Loucy (cell line): ENCODE measurements at regions not wholly inside any gene's neighbourhood (a gene's known extent, or its start where the extent isn't known, plus 50 kb on each side); places are given as distances from the start of the nearest gene placed in this dataset.

Experiments used
- H2AFZ ChIP-seq: fragments of 200-600 bp; sonication (generic); 2 replicates; pipeline ENCODE4 v1.6.0; 2016; ENCODE audit warnings: antibody characterized with exemption, mild to moderate bottlenecking, low read length, moderate library complexity
- H3F3A ChIP-seq: fragments of 200-600 bp; 2 replicates; pipeline ENCODE4 v1.6.0; 2016; ENCODE audit warnings: antibody characterized with exemption, low read depth, mild to moderate bottlenecking
- H3K27me3 ChIP-seq: fragments of 200-600 bp; sonication (generic); 2 replicates; pipeline ENCODE4 v1.6.1; 2014; ENCODE audit warnings: low read length, mild to moderate bottlenecking; ENCODE audit not compliant: insufficient read depth, poor library complexity, severe bottlenecking
- H3K36me3 ChIP-seq: fragments of 200-600 bp; sonication (generic); 2 replicates; pipeline ENCODE4 v1.6.1; 2016; ENCODE audit warnings: low read length; ENCODE audit not compliant: insufficient read depth
- H3K4me1 ChIP-seq: fragments of 200-600 bp; sonication (generic); 2 replicates; pipeline ENCODE4 v1.5.1; 2014; ENCODE audit warnings: low read length, mild to moderate bottlenecking; ENCODE audit not compliant: insufficient read depth, poor library complexity, severe bottlenecking
- H3K4me2 ChIP-seq: fragments of 200-600 bp; sonication (generic); 2 replicates; pipeline ENCODE4 v1.6.0; 2014; ENCODE audit warnings: antibody characterized with exemption, low read length, low read depth, mild to moderate bottlenecking; ENCODE audit not compliant: poor library complexity, severe bottlenecking
- H3K4me3 ChIP-seq: fragments of 200-600 bp; sonication (generic); 2 replicates; pipeline ENCODE4 v1.5.1; 2014; ENCODE audit warnings: low read length, mild to moderate bottlenecking, mixed read lengths; ENCODE audit not compliant: poor library complexity, severe bottlenecking
- H3K79me2 ChIP-seq: fragments of 200-600 bp; sonication (generic); 2 replicates; pipeline ENCODE4 v1.6.1; 2014; ENCODE audit warnings: low read length; ENCODE audit not compliant: insufficient read depth
- H3K9ac ChIP-seq: fragments of 200-600 bp; sonication (generic); 2 replicates; pipeline ENCODE4 v1.6.0; 2014; ENCODE audit warnings: mild to moderate bottlenecking, low read depth, low read length, moderate library complexity; ENCODE audit not compliant: poor library complexity, severe bottlenecking
- H3K9me2 ChIP-seq: fragments of 200-600 bp; sonication (generic); replicated peaks from 2 replicates; pipeline ENCODE4 v1.6.1; 2016; ENCODE audit warnings: low read depth, low read length, mixed read lengths
- H3K9me3 ChIP-seq: fragments of 200-600 bp; sonication (generic); 2 replicates; pipeline ENCODE4 v1.6.1; 2014; ENCODE audit warnings: mild to moderate bottlenecking, antibody characterized with exemption, low read length, low read depth; ENCODE audit not compliant: insufficient read depth
- H4K20me1 ChIP-seq: fragments of 200-600 bp; sonication (generic); 2 replicates; pipeline ENCODE4 v1.6.0; 2014; ENCODE audit warnings: antibody characterized with exemption, low read length, mild to moderate bottlenecking; ENCODE audit not compliant: insufficient read depth, poor library complexity, severe bottlenecking
- CTCF ChIP-seq: fragments of 200-600 bp; sonication (generic); conservative IDR thresholded peaks from 2 replicates; pipeline ENCODE4 v1.5.1; 2014; ENCODE audit warnings: mild to moderate bottlenecking, antibody characterized with exemption, low read length
- EZH2phosphoT487 ChIP-seq: fragments of 200-600 bp; IDR thresholded peaks from 2 replicates; pipeline ENCODE4 v1.6.1; 2018; ENCODE audit warnings: antibody characterized with exemption, mild to moderate bottlenecking, moderate library complexity, borderline replicate concordance

GRCh38 chr14:53814392-53814791 is 142.2 kb downstream of the BMP4 start:
- Histone ChIP-seq H3K4me3 (no peak overlapping the region), H3K9me2 (no peaks in the 10 kb centered on the region), H3K4me1 (no peaks in the 10 kb centered on the region), H2AFZ (no peak overlapping the region), H3K27me3 (no peaks in the 10 kb centered on the region), H3K4me2 (no peak overlapping the region), H3K79me2 (no peaks in the 10 kb centered on the region), H3F3A (no peaks in the 10 kb centered on the region), H3K36me3 (no peaks in the 10 kb centered on the region), H4K20me1 (no peaks in the 10 kb centered on the region), H3K9ac (no peak overlapping the region), H3K9me3 (no peaks in the 10 kb centered on the region)
- no peak for TF ChIP-seq EZH2phosphoT487
- TF ChIP-seq CTCF: no peak

- Histone ChIP-seq H3K9me3 (no peaks in the 10 kb centered on the region), H3K9me2 (no peaks in the 10 kb centered on the region), H2AFZ (no peak overlapping the region), H3K4me2 (no peak overlapping the region), H3K4me3 (no peak overlapping the region), H3K4me1 (no peaks in the 10 kb centered on the region), H3K36me3 (no peaks in the 10 kb centered on the region), H3K27me3 (no peaks in the 10 kb centered on the region), H3K9ac (no peak overlapping the region), H3K79me2 (no peaks in the 10 kb centered on the region), H3F3A (no peaks in the 10 kb centered on the region), H4K20me1 (no peaks in the 10 kb centered on the region)
- no peak for TF ChIP-seq EZH2phosphoT487
- TF ChIP-seq CTCF: no peak
Measured at GRCh38 chr14:53810221-53810620, 146.4 kb downstream of the BMP4 start.

- no peaks in the 10 kb centered on the region for H3K79me2 ChIP-seq
- no peaks in the 10 kb centered on the region for H4K20me1 ChIP-seq
- TF ChIP-seq EZH2phosphoT487: no peak
- TF ChIP-seq CTCF: no peak
- no peaks in the 10 kb centered on the region for H3K9me2 ChIP-seq
- no peak overlapping the region for H3K4me2 ChIP-seq
- H3K9ac ChIP-seq: no peak overlapping the region
- H3K27me3 ChIP-seq: no peaks in the 10 kb centered on the region
- no peak overlapping the region for H2AFZ ChIP-seq
- no peak overlapping the region for H3K4me3 ChIP-seq
- H3K36me3 ChIP-seq: no peaks in the 10 kb centered on the region
- no peaks in the 10 kb centered on the region for H3F3A ChIP-seq
- no peaks in the 10 kb centered on the region for H3K9me3 ChIP-seq
- H3K4me1 ChIP-seq: no peaks in the 10 kb centered on the region
Measured at GRCh38 chr14:53808042-53808441, 148.6 kb downstream of the BMP4 start.
